ENCODE measurements at regions not wholly inside any gene's neighbourhood (a gene's known extent, or its start where the extent isn't known, plus 50 kb on each side); places are given as distances from the start of the nearest gene placed in this dataset.
A peak's percentile ranks its signal among the peaks of the same experiment; 100 is the strongest.

DNA sequence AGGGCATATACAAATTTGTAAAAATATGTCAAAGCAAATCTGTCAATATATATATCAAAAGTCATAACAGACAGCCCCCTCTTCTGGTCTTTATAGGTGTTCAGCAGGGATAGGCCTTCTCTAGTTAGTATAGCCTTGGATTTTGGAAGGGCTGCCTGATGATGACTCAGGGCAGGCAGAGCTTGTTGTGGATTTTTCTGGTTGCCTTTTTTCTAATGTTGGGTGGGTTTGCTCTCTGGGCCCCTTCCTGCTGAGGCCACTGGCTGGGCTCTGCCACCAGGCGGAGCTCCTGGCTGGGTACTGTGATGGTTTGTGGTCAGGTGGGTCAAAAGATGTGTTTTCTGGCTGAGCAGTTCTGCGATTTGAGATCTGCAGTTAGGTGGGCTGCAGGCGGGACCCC, 294.2 kb downstream of the GRIA2 start:
- DNase-seq: no peak

- DNase-seq: no peak
Observed at GRCh38 chr4:157509341-157509740, 288.8 kb downstream of the GRIA2 start.

- no peak for DNase-seq
Observed at GRCh38 chr4:157502656-157503055, 282.1 kb downstream of the GRIA2 start.

DNA sequence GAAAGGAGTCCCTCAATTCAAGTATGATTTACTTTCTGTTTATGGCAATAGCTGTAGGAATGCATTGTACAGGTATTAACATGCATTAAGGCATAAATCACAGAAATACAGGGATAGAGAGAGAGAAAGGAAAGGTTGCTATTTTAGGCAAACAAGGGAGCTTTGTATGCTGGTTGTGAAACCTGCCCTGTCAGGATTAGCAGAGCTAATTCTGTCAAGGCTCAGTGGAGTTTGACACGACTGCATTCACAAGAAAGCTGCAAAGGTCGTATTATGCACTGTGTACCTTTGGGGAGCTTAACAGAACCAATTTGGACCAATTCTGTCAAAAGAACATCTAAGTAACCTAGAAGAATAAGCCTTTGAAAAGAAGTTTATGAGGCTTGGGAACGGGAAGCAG, 239.3 kb downstream of the GRIA2 start:
- DNase-seq: peak; percentile 17

GRCh38 chr4:157447195-157447594, 226.7 kb downstream of the GRIA2 start:
- no peak for DNase-seq

GRCh38 chr4:157444014-157444413, 223.5 kb downstream of the GRIA2 start:
- no peak for DNase-seq

- DNase-seq: no peak
Observed at GRCh38 chr4:157443537-157443936, 223.0 kb downstream of the GRIA2 start.

GRCh38 chr4:157425897-157426296, 205.4 kb downstream of the GRIA2 start:
- DNase-seq: no peak

DNA sequence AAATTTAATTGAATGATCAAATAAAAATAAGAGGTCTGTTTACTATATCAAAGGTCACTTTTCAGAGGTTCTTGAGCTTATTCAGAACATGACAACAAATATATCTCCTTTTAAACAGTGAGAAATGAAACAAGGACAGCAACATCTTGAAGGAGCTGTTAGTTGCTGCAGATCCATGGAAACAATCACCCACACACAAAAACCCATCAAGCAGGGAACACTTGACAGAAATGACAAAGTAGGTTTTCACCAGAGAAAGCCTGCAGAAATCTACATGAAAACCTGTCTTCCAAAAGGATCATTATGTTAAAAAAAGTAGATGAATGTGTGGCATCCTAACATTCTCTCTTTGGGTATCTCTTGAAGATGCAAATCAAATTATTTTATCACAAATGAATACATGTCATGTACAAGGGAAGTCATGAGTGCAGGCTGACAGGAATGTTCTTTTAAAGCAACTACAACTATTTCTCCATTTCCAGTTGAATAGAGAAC, 203.0 kb downstream of the GRIA2 start:
- DNase-seq: no peak

GRCh38 chr4:157421365-157421764, 200.8 kb downstream of the GRIA2 start:
- peak; percentile 2 for DNase-seq
